ENCODE measurements at regions not wholly inside any gene's neighbourhood (a gene's known extent, or its start where the extent isn't known, plus 50 kb on each side); places are given as distances from the start of the nearest gene placed in this dataset.

DNA sequence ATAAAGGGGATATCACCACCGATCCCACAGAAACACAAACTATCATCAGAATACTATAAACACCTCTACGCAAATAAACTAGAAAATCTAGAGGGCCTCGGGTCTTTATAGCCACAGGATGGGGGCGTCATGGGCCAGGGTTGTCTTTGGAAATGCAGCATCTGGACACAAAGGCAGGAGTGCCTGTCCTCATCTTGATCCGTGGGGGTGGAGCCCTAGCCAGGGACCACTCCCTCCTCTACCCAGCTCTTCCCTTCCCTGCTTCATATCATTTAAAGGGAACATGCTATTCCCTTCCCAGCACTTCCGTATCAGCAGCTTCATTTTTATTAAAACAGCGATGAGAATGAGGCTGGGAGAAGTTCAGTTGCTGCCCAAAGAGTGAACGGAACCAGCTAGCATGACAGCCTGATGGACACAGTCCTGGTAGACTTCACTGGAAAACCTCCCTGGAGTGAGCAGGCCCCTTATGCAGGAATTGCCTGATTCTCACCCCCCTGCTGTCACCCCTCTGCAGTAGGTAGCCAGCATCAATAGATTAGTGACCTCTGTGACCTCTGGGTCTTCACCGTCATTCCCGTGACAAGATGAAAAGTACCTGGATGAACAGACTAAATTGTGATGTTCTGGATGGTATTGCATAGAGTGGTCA, 251.4 kb upstream of the RGS6 start:
- no peak overlapping the region for H3K4me2 ChIP-seq (ENCODE audit: low read length)
- no peak for FAIRE-seq

DNA sequence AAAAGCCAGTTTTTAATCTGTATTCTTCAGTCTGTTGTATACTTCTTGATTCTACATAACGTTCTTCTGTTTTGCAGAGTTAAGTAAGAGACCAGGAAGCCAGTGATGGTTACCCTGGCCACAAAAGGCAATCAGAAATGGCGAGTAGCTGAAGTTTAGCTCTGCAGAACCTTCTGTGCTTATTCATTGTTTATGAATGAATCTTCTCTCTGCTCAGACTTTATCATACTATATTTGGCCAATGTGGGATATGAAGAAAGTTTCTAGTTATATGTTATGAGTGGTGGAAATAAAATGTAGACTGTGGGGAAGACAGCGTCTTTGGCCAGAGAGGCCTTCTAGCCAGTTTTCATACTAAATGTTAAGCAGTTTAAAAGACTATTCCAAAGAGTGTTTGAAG, 249.9 kb upstream of the RGS6 start:
- Mint-ChIP-seq H3K9me3 (ENCODE audit: unreplicated experiment) (peaks cover 6% of the 10 kb centered on the region), H3K4me3 (ENCODE audit: unreplicated experiment) (no peak overlapping the region), H3K27ac (ENCODE audit: unreplicated experiment) (no peak overlapping the region), H3K27me3 (ENCODE audit: low read depth, unreplicated experiment) (no peaks in the 10 kb centered on the region), H3K36me3 (ENCODE audit: low read depth, unreplicated experiment) (peaks cover 26% of the 10 kb centered on the region), H3K4me1 (ENCODE audit: low read depth, unreplicated experiment) (peaks cover 5% of the 10 kb centered on the region)
- Histone ChIP-seq H2AFZ (ENCODE audit: low read depth, low read length) (no peak overlapping the region), H3K9me3 (ENCODE audit: insufficient read depth, low read depth, low read length) (no peaks in the 10 kb centered on the region), H3K4me2 (ENCODE audit: low read length) (no peak overlapping the region), H3K79me2 (ENCODE audit: insufficient read depth, low read length) (no peaks in the 10 kb centered on the region), H3K27me3 (ENCODE audit: insufficient read depth, low read length) (no peaks in the 10 kb centered on the region), H3K36me3 (ENCODE audit: insufficient read depth, low read length) (peaks cover 5% of the 10 kb centered on the region), H3K4me1 (ENCODE audit: insufficient read depth, low read length) (no peaks in the 10 kb centered on the region), H4K20me1 (ENCODE audit: insufficient read depth, low read length) (no peaks in the 10 kb centered on the region), H3K9ac (ENCODE audit: low read length) (no peak overlapping the region), H3K4me3 (ENCODE audit: insufficient read depth, low read depth, low read length) (no peak overlapping the region), H3K27ac (ENCODE audit: low read depth, low read length) (no peak overlapping the region)
- TF ChIP-seq EZH2 (IDR thresholded peaks at IDR 0.05; ENCODE audit: insufficient read depth, low read length) = no peak
- TF ChIP-seq, protein P1, sequence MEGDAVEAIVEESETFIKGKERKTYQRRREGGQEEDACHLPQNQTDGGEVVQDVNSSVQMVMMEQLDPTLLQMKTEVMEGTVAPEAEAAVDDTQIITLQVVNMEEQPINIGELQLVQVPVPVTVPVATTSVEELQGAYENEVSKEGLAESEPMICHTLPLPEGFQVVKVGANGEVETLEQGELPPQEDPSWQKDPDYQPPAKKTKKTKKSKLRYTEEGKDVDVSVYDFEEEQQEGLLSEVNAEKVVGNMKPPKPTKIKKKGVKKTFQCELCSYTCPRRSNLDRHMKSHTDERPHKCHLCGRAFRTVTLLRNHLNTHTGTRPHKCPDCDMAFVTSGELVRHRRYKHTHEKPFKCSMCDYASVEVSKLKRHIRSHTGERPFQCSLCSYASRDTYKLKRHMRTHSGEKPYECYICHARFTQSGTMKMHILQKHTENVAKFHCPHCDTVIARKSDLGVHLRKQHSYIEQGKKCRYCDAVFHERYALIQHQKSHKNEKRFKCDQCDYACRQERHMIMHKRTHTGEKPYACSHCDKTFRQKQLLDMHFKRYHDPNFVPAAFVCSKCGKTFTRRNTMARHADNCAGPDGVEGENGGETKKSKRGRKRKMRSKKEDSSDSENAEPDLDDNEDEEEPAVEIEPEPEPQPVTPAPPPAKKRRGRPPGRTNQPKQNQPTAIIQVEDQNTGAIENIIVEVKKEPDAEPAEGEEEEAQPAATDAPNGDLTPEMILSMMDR (IDR thresholded peaks at IDR 0.05; ENCODE audit: insufficient read depth, low read depth, low read length) = no peak
- DNase-seq (ENCODE audit: low read depth) = peak; percentile 54
- FAIRE-seq = no peak

More for the DNA sequence above, 251.4 kb upstream of the RGS6 start:
- Histone ChIP-seq H3K4me3 (ENCODE audit: insufficient read depth, low read depth, low read length) (no peak overlapping the region), H3K4me1 (ENCODE audit: insufficient read depth, low read length) (no peaks in the 10 kb centered on the region), H3K27ac (ENCODE audit: low read depth, low read length) (no peak overlapping the region), H3K36me3 (ENCODE audit: insufficient read depth, low read length) (peaks cover 5% of the 10 kb centered on the region), H3K9me3 (ENCODE audit: insufficient read depth, low read depth, low read length) (no peaks in the 10 kb centered on the region), H3K79me2 (ENCODE audit: insufficient read depth, low read length) (no peaks in the 10 kb centered on the region), H3K27me3 (ENCODE audit: insufficient read depth, low read length) (no peaks in the 10 kb centered on the region), H2AFZ (ENCODE audit: low read depth, low read length) (no peak overlapping the region), H3K9ac (ENCODE audit: low read length) (no peak overlapping the region), H4K20me1 (ENCODE audit: insufficient read depth, low read length) (no peaks in the 10 kb centered on the region)
- H3K4me1 Mint-ChIP-seq (ENCODE audit: low read depth, unreplicated experiment) = no peaks in the 10 kb centered on the region
- no peak for DNase-seq (ENCODE audit: low read depth)
- no peak overlapping the region for H3K4me3 Mint-ChIP-seq (ENCODE audit: unreplicated experiment)
- H3K36me3 Mint-ChIP-seq (ENCODE audit: low read depth, unreplicated experiment) = peaks cover 26% of the 10 kb centered on the region
- peaks cover 10% of the 10 kb centered on the region for H3K9me3 Mint-ChIP-seq (ENCODE audit: unreplicated experiment)
- no peaks in the 10 kb centered on the region for H3K27me3 Mint-ChIP-seq (ENCODE audit: low read depth, unreplicated experiment)
- no peak for TF ChIP-seq EZH2 (IDR thresholded peaks at IDR 0.05; ENCODE audit: insufficient read depth, low read length)
- TF ChIP-seq, protein P1 (IDR thresholded peaks at IDR 0.05; ENCODE audit: insufficient read depth, low read depth, low read length) = no peak
- H3K27ac Mint-ChIP-seq (ENCODE audit: unreplicated experiment) = no peak overlapping the region

GRCh38 chr14:71684323-71684722, 247.9 kb upstream of the RGS6 start:
- no peak for TF ChIP-seq EZH2 (IDR thresholded peaks at IDR 0.05; ENCODE audit: insufficient read depth, low read length)
- TF ChIP-seq, protein P1 (IDR thresholded peaks at IDR 0.05; ENCODE audit: insufficient read depth, low read depth, low read length) = no peak
- Mint-ChIP-seq H3K36me3 (ENCODE audit: low read depth, unreplicated experiment) (peaks cover 17% of the 10 kb centered on the region), H3K9me3 (ENCODE audit: unreplicated experiment) (peaks cover 1% of the 10 kb centered on the region), H3K4me3 (ENCODE audit: unreplicated experiment) (no peak overlapping the region), H3K27me3 (ENCODE audit: low read depth, unreplicated experiment) (no peaks in the 10 kb centered on the region), H3K27ac (ENCODE audit: unreplicated experiment) (no peak overlapping the region), H3K4me1 (ENCODE audit: low read depth, unreplicated experiment) (peaks cover 17% of the 10 kb centered on the region)
- H3K9me3 ChIP-seq (ENCODE audit: insufficient read depth, low read depth, low read length) = no peaks in the 10 kb centered on the region
- H3K4me1 ChIP-seq (ENCODE audit: insufficient read depth, low read length) = no peaks in the 10 kb centered on the region
- no peak overlapping the region for H3K9ac ChIP-seq (ENCODE audit: low read length)
- H4K20me1 ChIP-seq (ENCODE audit: insufficient read depth, low read length) = no peaks in the 10 kb centered on the region
- H3K79me2 ChIP-seq (ENCODE audit: insufficient read depth, low read length) = no peaks in the 10 kb centered on the region
- no peak overlapping the region for H3K27ac ChIP-seq (ENCODE audit: low read depth, low read length)
- FAIRE-seq (no peak), DNase-seq (ENCODE audit: low read depth) (no peak)
- no peak overlapping the region for H3K4me3 ChIP-seq (ENCODE audit: insufficient read depth, low read depth, low read length)
- no peaks in the 10 kb centered on the region for H3K27me3 ChIP-seq (ENCODE audit: insufficient read depth, low read length)
- peaks cover 5% of the 10 kb centered on the region for H3K36me3 ChIP-seq (ENCODE audit: insufficient read depth, low read length)
- no peak overlapping the region for H2AFZ ChIP-seq (ENCODE audit: low read depth, low read length)
- no peak overlapping the region for H3K4me2 ChIP-seq (ENCODE audit: low read length)
